HG03442 (cell line): ENCODE measurements at regions not wholly inside any gene's neighbourhood (a gene's known extent, or its start where the extent isn't known, plus 50 kb on each side); places are given as distances from the start of the nearest gene placed in this dataset.

Experiments used
- ATAC-seq: cut with Tn5 transposase; IDR thresholded peaks from one replicate; pipeline ENCODE4 v1.9.1; 2021; ENCODE audit warnings: mild to moderate bottlenecking, moderate library complexity; ENCODE audit not compliant: unreplicated experiment

- ATAC-seq = no peak
Observed at GRCh38 chr1:39107341-39108290, 81.5 kb downstream of the NDUFS5 start.

- ATAC-seq = no peak
Observed at GRCh38 chr1:39109644-39110043, 83.5 kb downstream of the NDUFS5 start.

GRCh38 chr1:39110325-39110851 is 84.2 kb downstream of the NDUFS5 start:
- ATAC-seq = no peak

- ATAC-seq = no peak
Observed at GRCh38 chr1:39110882-39111281, 84.7 kb downstream of the NDUFS5 start.

- no peak for ATAC-seq
Observed at GRCh38 chr1:39113109-39113743, 87.1 kb downstream of the NDUFS5 start.

GRCh38 chr1:39115271-39116110 is 89.0 kb upstream of the MACF1 start:
- ATAC-seq = no peak

GRCh38 chr1:39116116-39116607 is 88.3 kb upstream of the MACF1 start:
- no peak for ATAC-seq

GRCh38 chr1:39116860-39117728 is 87.4 kb upstream of the MACF1 start:
- no peak for ATAC-seq

- no peak for ATAC-seq
Observed at GRCh38 chr1:39117899-39118450, 86.5 kb upstream of the MACF1 start.

GRCh38 chr1:39122056-39122455 is 82.4 kb upstream of the MACF1 start:
- no peak for ATAC-seq

- ATAC-seq = no peak
Observed at GRCh38 chr1:39124282-39124681, 80.2 kb upstream of the MACF1 start.

GRCh38 chr1:39127513-39127912 is 77.0 kb upstream of the MACF1 start:
- no peak for ATAC-seq

GRCh38 chr1:39128126-39128525 is 76.4 kb upstream of the MACF1 start:
- no peak for ATAC-seq

GRCh38 chr1:39128959-39129358 is 75.5 kb upstream of the MACF1 start:
- ATAC-seq = no peak

- no peak for ATAC-seq
Observed at GRCh38 chr1:39129514-39129913, 75.0 kb upstream of the MACF1 start.

GRCh38 chr1:39130325-39130724 is 74.2 kb upstream of the MACF1 start:
- ATAC-seq = no peak

- ATAC-seq = no peak
Observed at GRCh38 chr1:39131940-39132339, 72.6 kb upstream of the MACF1 start.

- ATAC-seq = no peak
Observed at GRCh38 chr1:39132505-39133339, 71.8 kb upstream of the MACF1 start.

- ATAC-seq = no peak
Observed at GRCh38 chr1:39133340-39133684, 71.2 kb upstream of the MACF1 start.
